Sciatic nerve (tissue), 2 donors: ENCODE measurements at regions not wholly inside any gene's neighbourhood (a gene's known extent, or its start where the extent isn't known, plus 50 kb on each side); places are given as distances from the start of the nearest gene placed in this dataset.

Source experiments
- ATAC-seq: fragments of 200-7000 bp; cut with Tn5 transposase; one replicate; pipeline ENCODE4 v1.9.1; 2020; ENCODE audit warnings: mild to moderate bottlenecking, moderate library complexity
- DNase-seq: peaks from one replicate; pipeline ENCODE4 v3.0.0-alpha.2; 2020; ENCODE audit warnings: low spot score
- intact Hi-C: fragments of 100-400 bp; cut with DNase I; formaldehyde crosslinking; loops from one replicate; pipeline ENCODE4 v1.14.2; 2022
- donor health status: DM: no; HTN: no; CAD: no.
- donor health status: DM: no; HTN: no; CAD: no.

DNA sequence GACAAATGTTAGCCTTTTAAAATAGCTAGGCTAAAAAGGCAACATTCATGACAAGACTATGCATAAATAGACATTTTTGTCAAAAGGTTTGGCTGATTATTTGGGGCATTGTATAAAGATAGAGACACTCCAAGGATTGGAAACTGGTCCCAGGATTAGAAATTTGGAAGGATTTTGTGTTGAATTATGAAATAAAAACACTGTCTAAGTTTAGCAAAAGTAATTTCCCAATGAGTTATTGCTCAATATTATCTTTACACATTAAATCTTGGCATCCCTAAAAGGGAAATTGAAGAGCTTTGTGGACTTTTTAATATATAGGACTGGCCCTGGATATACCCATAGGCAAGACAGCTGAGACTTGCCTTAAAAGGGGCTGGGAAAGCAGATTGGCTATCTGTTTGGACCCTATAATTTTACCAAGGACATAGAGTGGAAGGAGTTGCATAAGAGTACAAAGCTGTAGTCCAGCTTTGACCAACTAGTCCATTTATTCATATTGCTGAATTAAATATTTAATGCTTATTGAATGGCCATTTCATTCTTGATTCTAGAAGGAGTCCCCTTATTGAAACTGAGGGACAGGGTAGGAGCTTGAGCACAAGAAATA is 382.7 kb downstream of the METTL15 start:
- intact Hi-C loops: no loop called here
- DNase-seq (no peak), ATAC-seq (peak; percentile 62)

DNA sequence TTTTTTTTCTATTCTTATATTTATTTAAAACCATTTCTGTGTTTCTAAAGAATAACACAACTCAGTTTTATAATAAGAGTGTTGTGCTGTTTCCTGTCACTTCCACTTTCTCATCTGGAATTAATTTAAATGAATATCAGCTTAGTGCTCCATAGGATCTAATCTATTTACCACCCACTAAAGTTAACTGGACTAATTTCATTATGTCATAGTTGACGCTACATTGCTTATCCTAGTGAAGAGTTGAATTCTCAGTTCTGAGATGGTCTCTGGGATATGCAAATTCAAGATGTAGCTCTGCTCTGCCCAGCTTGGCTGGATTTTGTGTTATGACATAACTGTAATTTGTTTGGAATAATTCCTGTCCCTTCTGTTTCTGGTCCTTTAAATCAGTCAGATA is 380.1 kb downstream of the METTL15 start:
- DNase-seq (no peak), ATAC-seq (no peak)
- intact Hi-C loops: no loop called here

DNA sequence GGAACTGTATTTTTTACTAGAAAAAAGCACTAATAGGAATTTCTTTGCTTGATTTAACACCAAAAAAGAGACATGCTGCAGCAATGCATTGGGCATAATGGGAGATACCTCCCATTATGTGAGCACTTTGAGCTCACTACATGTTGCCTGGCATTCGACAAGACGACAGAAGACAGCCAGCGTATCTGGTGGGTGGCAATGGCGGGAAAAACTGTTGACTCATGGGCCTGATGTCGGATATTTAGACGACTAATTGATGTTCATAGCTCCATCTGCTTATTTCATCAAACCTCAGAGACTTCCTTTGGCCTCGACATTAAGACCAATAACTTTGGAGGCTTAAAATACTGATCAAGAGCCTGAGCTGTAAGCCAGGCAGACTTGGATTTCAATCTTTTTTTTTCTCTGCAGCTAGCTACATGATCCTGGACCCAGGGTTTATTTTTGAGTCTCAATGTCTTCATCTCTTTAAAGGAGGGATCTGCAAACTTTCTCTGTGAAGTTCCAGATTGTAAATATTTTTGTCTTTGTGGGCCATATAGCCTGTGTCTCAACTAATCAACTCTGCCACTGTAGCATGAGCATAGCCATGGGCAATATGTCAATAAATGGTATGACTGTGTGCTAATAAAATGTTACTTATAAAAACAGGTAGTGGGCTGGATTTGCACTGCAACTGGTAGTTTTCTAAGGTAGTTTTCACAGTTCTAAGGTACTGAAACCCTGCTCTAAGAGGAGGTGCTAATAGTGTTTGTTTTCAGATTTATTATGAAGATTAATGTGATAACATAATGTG is 375.1 kb downstream of the METTL15 start:
- DNase-seq (no peak), ATAC-seq (no peak)
- intact Hi-C loops: no loop called here

DNA sequence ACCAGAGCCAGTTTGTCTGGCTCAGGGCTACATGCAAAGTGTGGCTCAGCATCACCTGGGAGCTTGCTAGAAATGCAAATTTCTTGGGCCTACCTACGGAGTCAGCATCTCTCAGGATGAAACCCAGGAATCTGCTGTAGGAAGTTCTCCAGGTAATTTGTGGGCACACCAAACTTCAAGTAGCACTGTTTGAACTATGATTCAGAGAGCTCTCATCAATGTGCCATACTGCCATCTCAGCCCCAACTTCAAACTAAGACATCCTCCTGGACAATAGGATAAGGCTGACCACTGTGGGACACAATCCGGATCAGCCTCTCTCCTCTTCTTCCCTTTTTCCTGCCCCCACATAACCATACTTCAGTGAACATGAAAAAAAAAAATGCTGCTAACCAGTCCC is 374.5 kb downstream of the METTL15 start:
- DNase-seq (no peak), ATAC-seq (no peak)
- intact Hi-C loops: no loop called here

DNA sequence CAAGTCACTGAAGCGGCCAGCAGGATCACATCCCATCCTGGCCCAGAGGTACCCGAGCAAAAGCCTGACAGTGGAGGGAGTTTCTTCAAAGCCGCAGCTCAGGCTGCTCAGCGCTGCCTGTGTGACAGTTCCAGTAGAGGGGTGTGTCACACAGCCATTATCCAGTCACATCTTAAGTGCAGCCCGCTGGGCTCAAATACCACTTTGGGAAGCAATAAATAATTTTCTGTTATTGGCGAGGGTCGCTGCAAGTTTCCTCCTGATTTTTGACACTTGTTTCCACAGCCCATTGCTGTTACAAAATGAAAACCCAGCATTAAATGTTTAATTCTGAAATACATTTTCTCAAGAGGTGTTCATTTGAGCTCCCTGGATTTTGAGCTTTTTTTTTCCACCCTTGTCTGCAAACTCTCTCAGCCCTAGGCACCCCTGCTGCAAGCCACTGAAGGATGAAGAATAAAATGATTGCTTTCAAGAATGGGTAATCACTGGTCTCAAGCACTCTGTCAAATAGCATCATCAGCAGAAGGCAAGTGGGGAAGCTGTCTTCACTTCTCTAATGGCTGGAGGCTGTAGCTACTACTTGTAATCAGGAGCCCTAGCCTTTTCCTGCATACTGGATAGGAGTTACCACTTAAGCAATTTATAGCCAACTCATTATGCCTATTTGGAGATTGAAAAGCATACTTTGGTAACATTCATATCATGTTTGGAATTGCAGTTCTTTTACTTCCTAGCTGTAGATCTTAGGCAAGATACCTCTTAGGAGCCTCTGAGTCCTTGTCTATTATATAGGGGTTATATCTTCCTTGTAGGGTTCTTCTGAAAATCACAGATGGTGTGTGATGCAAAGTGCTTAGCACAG is 373.7 kb downstream of the METTL15 start:
- no peak for ATAC-seq
- intact Hi-C loops: no loop called here

DNA sequence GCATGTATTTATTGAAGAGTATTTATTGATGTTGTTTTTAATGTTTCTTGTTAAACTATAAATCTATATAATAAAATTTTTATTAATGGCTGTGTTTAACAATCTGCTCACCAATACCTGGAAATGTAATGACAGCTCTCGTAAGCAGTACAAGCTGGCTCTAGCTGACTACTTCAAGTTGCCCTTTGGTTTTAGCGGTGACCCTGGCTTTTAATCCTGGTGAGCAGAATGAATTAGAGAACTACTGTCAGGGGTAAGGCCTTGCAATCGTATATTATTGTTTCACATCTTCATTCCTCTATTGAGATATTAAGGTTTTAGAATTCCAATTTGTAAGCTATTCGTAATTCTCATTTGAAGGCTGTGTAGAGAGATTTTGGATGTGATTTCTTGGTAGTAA is 372.2 kb downstream of the METTL15 start:
- DNase-seq (no peak), ATAC-seq (no peak)
- intact Hi-C loops: no loop called here

More for the DNA sequence above, 373.7 kb downstream of the METTL15 start:
- DNase-seq: no peak

DNA sequence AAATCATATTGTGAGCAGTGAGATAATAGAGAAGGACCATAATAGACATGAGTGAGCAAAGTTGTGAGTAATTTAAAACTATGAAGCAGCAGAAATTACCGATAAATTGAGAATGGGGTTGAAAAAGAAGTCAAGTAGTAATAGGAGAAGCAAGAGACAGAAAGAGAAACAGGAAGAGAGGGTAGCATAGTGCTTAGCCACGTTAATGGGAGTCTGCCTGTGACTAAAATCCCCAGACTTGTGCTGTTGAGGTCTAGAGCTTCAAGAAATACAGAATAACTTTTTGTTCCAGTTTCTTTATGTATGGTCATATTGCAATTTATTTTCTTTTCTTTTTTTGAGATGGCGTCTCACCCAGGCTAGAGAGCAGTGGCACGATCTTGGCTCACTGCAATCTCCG is 368.7 kb downstream of the METTL15 start:
- no peak for ATAC-seq
- DNase-seq: no peak
- intact Hi-C loops: no loop called here

DNA sequence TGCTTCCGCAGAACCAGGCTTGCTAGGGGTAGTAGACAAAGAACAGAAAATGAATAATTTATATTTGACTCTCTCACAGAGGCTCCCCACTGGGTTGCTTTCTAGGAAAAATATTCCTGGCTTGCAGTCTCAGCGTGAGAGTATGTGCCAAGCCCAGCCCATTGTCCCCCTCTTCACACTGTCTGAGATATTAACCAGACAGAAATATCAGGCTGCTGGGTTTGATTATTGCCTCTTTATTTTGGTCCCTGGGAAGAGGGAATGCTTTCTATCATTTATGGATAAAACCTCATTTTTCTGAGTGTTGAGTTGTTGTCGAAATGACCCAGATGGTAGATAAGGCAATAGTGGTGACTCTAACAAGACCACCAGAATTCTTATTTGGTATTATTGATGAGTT is 367.9 kb downstream of the METTL15 start:
- DNase-seq (no peak), ATAC-seq (no peak)
- intact Hi-C loops: no loop called here

DNA sequence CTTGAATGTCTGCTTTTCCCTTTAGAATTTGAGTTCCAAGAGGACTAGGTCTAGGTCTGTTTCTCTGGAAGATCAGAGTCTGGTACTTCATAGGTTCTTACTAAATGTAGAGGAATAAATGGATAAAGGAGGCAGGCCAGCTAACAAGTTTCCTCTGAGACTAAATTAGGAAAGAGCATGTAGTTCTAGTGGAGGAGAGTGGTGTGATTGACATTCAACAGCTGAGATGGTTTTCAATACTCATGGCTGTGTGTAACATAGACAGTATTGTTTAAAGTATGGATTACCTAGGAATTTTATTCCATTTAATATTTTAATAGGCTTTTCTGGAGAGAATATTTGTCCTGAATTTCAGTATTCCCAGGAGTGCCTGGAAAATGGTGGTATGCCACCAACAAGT is 364.7 kb downstream of the METTL15 start:
- no peak for ATAC-seq
- DNase-seq: no peak
- intact Hi-C loops: no loop called here

DNA sequence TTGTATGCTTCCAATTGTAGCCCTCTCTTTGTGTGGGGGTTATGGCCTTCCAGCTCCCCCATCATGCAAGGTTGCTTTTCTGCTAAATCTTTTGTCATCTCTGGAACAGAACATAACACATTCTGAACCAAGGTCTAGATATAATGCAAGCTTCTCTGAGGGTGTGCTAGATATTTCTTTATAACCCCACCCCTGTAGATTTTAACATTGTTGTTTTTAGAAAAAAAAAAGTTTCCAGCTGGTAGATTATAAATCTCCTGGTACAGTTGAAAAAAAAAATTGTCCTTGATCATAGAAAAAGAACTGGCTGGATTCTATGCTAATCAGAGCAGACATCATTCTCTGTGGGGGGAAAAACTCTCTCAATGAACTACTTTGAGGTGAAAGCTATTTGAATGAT is 363.3 kb downstream of the METTL15 start:
- DNase-seq (no peak), ATAC-seq (no peak)
- intact Hi-C loops: no loop called here

DNA sequence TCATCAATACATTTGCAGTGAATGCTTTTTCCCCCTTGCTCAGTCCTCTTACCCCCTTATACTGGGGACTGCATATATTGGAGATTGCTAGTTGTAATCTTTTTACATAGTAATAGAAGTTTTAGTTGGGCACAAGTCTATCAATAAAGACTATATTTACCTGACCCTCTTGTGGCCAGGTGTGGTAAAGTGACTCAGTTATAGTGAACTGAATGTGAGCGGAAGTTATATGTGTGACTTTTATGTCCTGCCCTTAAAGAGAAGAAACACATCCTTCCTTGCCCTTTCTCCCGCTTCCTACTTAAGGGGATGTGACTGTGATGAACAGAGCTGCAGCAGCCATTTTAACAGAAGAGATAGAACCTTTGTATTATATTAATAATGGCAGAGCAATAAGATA is 362.0 kb downstream of the METTL15 start:
- DNase-seq: no peak
- ATAC-seq: no peak
- intact Hi-C loops: no loop called here

DNA sequence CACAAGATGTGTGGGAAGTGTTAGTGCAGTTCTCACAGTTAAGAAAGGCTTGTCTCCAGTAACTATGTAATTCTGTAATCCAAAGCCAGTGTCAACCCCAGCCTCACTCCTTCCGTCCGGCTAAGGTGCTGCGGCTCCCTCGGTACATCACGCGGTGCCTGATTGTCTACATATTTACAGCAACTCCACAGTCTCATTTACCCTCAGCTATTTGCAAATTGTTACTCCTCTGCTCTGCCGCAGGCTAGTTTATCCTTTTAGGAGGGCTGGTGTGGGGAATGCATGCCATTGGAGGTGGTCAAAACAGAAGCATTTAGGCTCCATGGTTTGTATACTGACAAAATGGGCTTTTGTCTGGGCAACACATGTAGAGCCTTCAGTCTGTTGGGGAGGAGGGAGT is 358.3 kb downstream of the METTL15 start:
- DNase-seq (no peak), ATAC-seq (no peak)
- intact Hi-C loops: no loop called here

DNA sequence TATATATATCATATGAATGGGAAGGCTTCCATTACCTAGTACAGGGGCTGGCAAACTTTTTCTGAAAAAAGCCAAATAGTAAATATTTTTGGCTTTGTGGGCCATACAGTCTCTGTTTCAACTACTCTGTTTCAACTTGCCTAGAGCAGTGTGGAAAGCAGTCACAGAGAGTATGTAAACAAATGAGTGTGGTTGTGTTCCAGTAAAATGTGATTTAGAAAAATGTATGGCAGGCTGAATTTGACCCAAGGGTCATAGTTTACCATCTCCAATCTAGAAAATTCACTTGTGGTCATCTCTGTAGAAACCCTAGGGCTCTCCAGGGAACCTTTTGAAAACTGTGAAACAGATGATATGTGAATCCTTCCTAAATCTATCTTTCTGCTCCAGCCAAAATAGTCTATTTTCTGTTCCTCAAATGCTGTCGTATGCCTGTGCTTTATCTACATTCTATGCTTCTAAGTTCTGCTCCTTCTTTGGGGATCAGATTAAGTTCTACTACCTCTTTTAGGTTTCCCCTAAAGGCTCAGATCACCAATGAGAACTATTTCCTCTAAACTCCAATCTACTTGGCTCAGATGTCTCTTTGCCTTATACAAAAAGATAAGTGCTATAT is 356.2 kb downstream of the METTL15 start:
- DNase-seq (no peak), ATAC-seq (no peak)
- intact Hi-C loops: no loop called here

DNA sequence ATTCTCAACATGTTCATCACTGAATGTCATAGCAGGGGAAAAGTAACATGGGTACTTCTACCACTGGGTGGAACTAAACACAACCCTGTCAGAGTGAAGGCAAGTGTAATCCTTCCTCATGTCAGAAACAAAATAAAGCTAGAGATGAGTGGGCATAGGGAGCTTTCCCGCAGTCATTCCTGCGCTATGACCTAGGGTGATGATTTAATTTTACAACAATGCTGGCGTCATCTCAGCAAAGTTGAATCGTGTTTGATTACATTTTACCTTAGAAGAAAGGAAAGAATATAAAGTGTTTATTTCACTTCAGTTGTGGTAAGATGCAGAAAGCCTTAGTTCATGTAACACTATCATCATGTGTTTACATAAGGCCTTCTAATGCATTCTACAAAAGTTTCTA is 355.6 kb downstream of the METTL15 start:
- ATAC-seq (no peak), DNase-seq (no peak)
- intact Hi-C loops: no loop called here

DNA sequence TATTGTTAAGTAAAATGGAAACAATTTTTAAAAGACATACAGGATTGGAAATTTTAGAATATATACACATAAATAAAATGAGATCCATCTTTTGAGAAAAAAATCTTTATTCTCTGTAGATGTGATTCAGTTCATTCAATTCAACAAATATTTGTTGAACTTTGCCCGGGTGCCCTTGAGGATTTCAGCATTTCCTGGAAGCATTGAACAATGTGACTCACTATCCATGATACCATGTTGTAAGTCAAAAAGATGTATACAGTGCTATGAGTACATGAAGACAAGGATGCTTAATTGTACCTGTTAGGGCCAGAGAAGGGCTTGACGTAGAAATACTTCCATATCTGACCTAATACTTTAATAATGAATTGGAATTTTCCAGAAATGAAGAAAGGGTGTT is 353.7 kb downstream of the METTL15 start:
- intact Hi-C loops: no loop called here
- no peak for DNase-seq
- ATAC-seq: no peak

DNA sequence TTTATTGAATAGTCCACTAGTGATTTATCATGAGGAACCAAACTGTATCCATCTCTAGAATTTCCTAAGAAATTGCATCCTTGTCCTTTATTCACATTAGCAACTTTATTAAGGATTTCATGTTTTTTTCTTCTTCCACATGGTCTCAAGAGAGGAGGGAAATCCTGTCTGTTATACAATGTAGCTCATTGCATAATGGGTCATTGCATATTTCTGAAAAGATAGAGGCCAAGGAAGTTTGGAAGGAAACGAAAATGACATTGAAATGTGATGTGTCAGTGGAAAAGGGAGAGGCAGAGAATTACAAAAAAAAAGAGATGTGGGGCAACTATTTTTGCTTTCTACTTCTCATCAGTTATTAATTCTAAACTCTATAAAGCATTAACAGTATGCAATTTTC is 353.1 kb downstream of the METTL15 start:
- peak; percentile 71 for ATAC-seq
- intact Hi-C loops: no loop called here
- no peak for DNase-seq

DNA sequence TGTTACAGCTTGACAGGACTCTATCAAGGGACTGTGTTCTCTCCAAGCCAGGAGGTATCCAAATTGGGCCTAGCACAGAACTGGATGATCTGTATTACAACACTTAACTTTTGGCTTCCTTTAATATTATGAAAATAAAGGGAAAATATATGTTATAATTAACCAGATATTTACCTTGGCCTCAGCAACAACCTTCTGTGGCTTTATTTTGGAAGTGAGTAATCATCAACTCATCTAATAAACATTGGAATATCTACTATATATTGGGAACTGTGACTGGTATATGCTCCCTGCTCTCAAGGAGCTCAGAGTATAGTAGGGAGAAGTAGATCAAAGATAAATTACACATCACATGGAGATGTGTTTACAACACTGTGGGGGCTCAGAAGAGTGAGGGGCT is 352.2 kb downstream of the METTL15 start:
- DNase-seq (no peak), ATAC-seq (no peak)
- intact Hi-C loops: no loop called here

DNA sequence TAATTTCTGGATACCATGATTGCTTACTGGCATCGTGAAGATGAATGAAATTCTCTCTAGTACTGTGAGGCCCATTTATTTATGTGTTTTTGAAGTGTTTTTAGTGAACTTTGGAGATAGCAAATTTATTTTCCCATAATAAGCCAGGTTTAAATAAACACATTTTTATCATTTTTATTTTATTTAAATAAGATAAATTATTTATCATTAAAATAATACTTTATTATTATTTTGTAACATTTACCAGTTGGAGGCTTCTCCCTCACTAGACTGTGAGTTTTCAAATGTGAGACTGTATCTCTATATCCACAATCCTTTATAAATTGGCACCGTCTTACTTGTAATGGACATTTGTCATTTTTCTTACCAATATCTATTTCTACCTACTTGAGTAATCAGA is 351.7 kb downstream of the METTL15 start:
- intact Hi-C loops: no loop called here
- ATAC-seq: no peak
- no peak for DNase-seq

DNA sequence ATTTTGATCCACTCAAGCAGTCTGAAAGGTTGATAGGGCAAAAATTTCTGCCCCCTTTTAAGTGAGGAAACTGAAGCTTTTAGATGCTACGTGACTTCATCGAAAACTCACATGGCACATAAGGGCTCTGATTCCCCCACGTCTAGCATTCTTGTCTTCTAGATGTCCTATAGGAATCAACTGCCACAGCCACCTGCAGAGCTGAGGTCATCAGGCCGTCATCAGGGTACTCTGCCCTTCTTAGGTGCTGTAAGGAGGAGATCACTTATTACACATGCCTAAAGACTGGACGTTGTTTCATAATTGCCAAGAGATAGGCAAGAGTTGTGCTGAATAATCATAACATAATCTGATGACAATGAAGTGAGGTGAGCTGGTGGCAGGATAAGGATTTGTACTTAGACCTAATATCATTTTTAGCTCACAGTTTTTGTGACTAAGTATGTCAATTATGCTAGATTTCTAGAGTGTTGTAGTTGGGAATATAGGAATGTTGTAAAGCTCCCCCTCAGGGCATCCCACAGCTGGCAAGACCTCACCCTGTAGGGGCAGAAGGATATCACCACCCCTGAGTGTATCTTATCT is 349.4 kb downstream of the METTL15 start:
- DNase-seq: no peak
- no peak for ATAC-seq
- intact Hi-C loops: no loop called here
